B cell (primary cell): ENCODE measurements at regions not wholly inside any gene's neighbourhood (a gene's known extent, or its start where the extent isn't known, plus 50 kb on each side); places are given as distances from the start of the nearest gene placed in this dataset.
"Not testable (repeated sequence)": the region's sequence is repeated elsewhere in the genome, so short reads cannot be mapped to it uniquely, and the experiment has no call there.

Source experiments
- ATAC-seq: fragments of 200-7000 bp; cut with Tn5 transposase; one replicate; pipeline ENCODE4 v1.10.0; 2021; ENCODE audit warnings: low read depth, mild to moderate bottlenecking, moderate number of reproducible peaks, moderate library complexity
- CTCF ChIA-PET: fragments of 350-600 bp; sonication (Branson Sonifier 250); formaldehyde crosslinking; loops from one replicate; lab custom pipeline; 2021; ENCODE audit warnings: antibody characterized with exemption, inconsistent platforms; lab: Charles Lee
- POLR2A ChIA-PET: fragments of 350-600 bp; sonication (Branson Sonifier 250); formaldehyde crosslinking; loops from one replicate; lab custom pipeline; 2021; ENCODE audit warnings: antibody characterized with exemption; lab: Charles Lee
- DNase-seq: peaks from one replicate; pipeline ENCODE4 v3.0.0; 2013
- H2AFZ ChIP-seq: 2 replicates; pipeline ENCODE4 v1.6.1; 2012; ENCODE audit warnings: mild to moderate bottlenecking, low read depth, low read length; ENCODE audit not compliant: insufficient read depth, poor library complexity, severe bottlenecking
- H3K27ac ChIP-seq, 2 donors: 1 replicate in 1 of 2; 2 replicates in 1 of 2; pipeline ENCODE4 v1.5.1; 2012 to 2013; ENCODE audit warnings: low read length in 2 of 2, mild to moderate bottlenecking in 2 of 2, moderate library complexity in 1 of 2
- H3K27me3 ChIP-seq, 4 experiments: fragments of 200-600 bp in 1 of 4; sonication (generic) in 1 of 4; replicated peaks in 1 of 4; 1 replicate in 2 of 4; 2 replicates in 2 of 4; pipeline versions ENCODE4 v1.6.1 to v1.7.0; 2013 to 2016; ENCODE audit warnings: low read length in 3 of 4, mild to moderate bottlenecking in 2 of 4, mixed read lengths in 1 of 4, moderate library complexity in 1 of 4; ENCODE audit not compliant: insufficient read depth in 4 of 4, control insufficient read depth in 3 of 4; ENCODE audit errors: control extremely low read depth in 1 of 4
- H3K36me3 ChIP-seq, 2 experiments: replicated peaks in 1 of 2; 1 replicate in 1 of 2; 2 replicates in 1 of 2; pipeline versions ENCODE4 v1.6.1 to v1.7.1; 2013; ENCODE audit warnings: low read length in 1 of 2; ENCODE audit not compliant: insufficient read depth in 2 of 2, control insufficient read depth in 1 of 2; ENCODE audit errors: control extremely low read depth in 1 of 2, extremely low read depth in 1 of 2
- H3K4me1 ChIP-seq, 2 donors: fragments of 200-600 bp in 1 of 2; sonication (generic) in 1 of 2; 1 replicate in 1 of 2; 2 replicates in 1 of 2; pipeline versions ENCODE4 v1.5.1 to v1.6.1; 2013 to 2017; ENCODE audit warnings: low read length in 2 of 2; ENCODE audit not compliant: control insufficient read depth in 2 of 2, insufficient read depth in 2 of 2
- H3K4me2 ChIP-seq: replicated peaks from 2 replicates; pipeline ENCODE3; 2012; ENCODE audit warnings: mild to moderate bottlenecking, low read depth, low read length; ENCODE audit not compliant: poor library complexity, severe bottlenecking
- H3K4me3 ChIP-seq, 5 experiments: fragments of 200-600 bp in 1 of 5; sonication (generic) in 1 of 5; 1 replicate in 3 of 5; 2 replicates in 2 of 5; pipeline versions ENCODE4 v1.5.1 to v1.7.0; 2011 to 2016; ENCODE audit warnings: low read length in 4 of 5, mild to moderate bottlenecking in 4 of 5, low read depth in 2 of 5, control low read depth in 1 of 5, moderate library complexity in 1 of 5; ENCODE audit not compliant: insufficient read depth in 1 of 5; ENCODE audit errors: control extremely low read depth in 1 of 5, extremely low read depth in 1 of 5
- H3K79me2 ChIP-seq: fragments of 200-600 bp; sonication (generic); one replicate; pipeline ENCODE4 v1.6.0; 2016; ENCODE audit warnings: low read length; ENCODE audit not compliant: control insufficient read depth, insufficient read depth
- H3K9ac ChIP-seq: fragments of 200-600 bp; sonication (generic); 2 replicates; pipeline ENCODE4 v1.6.1; 2017; ENCODE audit warnings: mild to moderate bottlenecking, low read length, moderate library complexity
- H3K9me3 ChIP-seq, 3 donors: one replicate each; pipeline versions ENCODE4 v1.6.1 to v1.7.1; 2013; ENCODE audit warnings: low read length in 2 of 3; ENCODE audit not compliant: control insufficient read depth in 2 of 3, insufficient read depth in 1 of 3; ENCODE audit errors: control extremely low read depth in 1 of 3
- H4K20me1 ChIP-seq: 2 replicates; pipeline ENCODE4 v1.6.0; 2012; ENCODE audit warnings: mild to moderate bottlenecking, low read length; ENCODE audit not compliant: insufficient read depth, control insufficient read depth, poor library complexity, severe bottlenecking
- H3K27ac Mint-ChIP-seq: one replicate; pipeline ENCODE4 v1.8.0; 2021; ENCODE audit warnings: mixed read lengths
- H3K27me3 Mint-ChIP-seq: one replicate; pipeline ENCODE4 v1.8.0; 2021; ENCODE audit warnings: mixed read lengths
- H3K4me1 Mint-ChIP-seq: one replicate; pipeline ENCODE4 v1.8.0; 2021; ENCODE audit warnings: mixed read lengths
- H3K4me3 Mint-ChIP-seq: one replicate; pipeline ENCODE4 v1.8.0; 2021; ENCODE audit warnings: mixed read lengths
- H3K9me3 Mint-ChIP-seq: one replicate; pipeline ENCODE4 v1.8.0; 2022; ENCODE audit warnings: mixed read lengths; ENCODE audit not compliant: insufficient read depth
- CTCF ChIP-seq: fragments of 200-600 bp; IDR thresholded peaks from one replicate; pipeline ENCODE4 v1.8.0; 2022; ENCODE audit warnings: antibody characterized with exemption, mild to moderate bottlenecking
- EZH2 ChIP-seq: IDR thresholded peaks from 2 replicates; pipeline ENCODE4 v1.6.1; 2012; ENCODE audit warnings: borderline replicate concordance, low read depth, mild to moderate bottlenecking, moderate library complexity, low read length; ENCODE audit not compliant: insufficient read depth, poor library complexity, severe bottlenecking
- WGBS: methylation state at CpG from one replicate; pipeline ENCODE4 v1.1.5; 2013; ENCODE audit warnings: missing lambda C conversion rate; ENCODE audit not compliant: insufficient coverage; 5-methylcytosine and 5-hydroxymethylcytosine counted together
- intact Hi-C: fragments of 100-400 bp; cut with micrococcal nuclease; formaldehyde crosslinking; loops from one replicate; pipeline ENCODE4 v1.10.0; 2022

DNA sequence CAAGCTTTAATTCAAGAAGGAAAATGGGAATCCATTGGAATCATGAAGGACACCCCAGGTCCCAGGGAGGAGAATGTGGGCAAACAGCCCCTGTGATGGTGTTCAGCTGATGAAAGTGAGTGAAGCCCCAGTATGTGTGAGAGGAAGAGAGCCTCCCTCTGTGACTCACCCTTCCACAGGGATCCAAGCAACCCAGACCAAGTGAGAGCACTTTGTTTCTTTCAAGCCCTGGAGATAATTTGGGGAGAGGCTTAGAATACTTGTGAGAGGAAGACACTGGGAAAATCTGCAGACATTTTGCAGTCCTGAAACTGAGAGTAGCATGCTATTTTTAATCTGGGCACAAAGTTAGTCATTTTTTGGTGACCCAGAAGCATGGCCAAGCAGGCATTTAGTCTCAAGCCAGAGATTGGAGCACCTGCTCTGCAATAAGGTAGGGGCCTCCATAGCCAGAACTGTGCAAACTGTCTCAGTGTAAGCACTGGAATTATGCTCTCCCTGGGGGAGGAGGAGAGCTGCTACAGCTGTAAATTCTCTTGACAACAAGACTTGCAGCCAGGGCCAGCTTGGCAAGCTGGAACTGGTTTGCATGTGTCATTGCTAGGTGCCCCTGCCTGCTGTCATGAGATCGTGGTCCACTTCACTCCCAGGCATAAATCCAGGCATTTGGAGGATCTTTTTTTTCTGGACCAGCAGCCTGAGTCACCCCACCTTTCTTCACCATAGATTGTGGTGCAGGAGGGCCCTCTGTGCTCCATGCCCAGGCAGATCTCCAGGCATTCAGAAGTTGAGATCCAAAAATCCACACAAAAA lies 537.8 kb upstream of the DPPA4 start:
- H3K9me3 ChIP-seq = peaks cover 0 to 5% (median 1%) of the 10 kb centered on the region in 3 donors
- no peaks in the 10 kb centered on the region for H3K79me2 ChIP-seq
- TF ChIP-seq EZH2 (no peak), CTCF (no peak)
- no peak overlapping the region for H3K27ac Mint-ChIP-seq
- CTCF ChIA-PET = no interaction called here
- POLR2A ChIA-PET = no interaction called here
- no peak overlapping the region for H3K4me3 Mint-ChIP-seq
- H3K4me3 ChIP-seq = no peak overlapping the region
- WGBS = no CpG with 5 or more reads among the region's 1 CpG
- intact Hi-C loops = no loop called here
- H3K27me3 ChIP-seq = no peaks in the 10 kb centered on the region
- ATAC-seq (no peak), DNase-seq (no peak)
- no peaks in the 10 kb centered on the region for H3K4me1 Mint-ChIP-seq
- no peaks in the 10 kb centered on the region for H4K20me1 ChIP-seq
- no peak overlapping the region for H3K4me2 ChIP-seq
- H3K9ac ChIP-seq = no peak overlapping the region
- peaks cover 6% of the 10 kb centered on the region for H3K9me3 Mint-ChIP-seq
- no peaks in the 10 kb centered on the region for H3K27me3 Mint-ChIP-seq
- no peak overlapping the region for H2AFZ ChIP-seq
- H3K4me1 ChIP-seq = no peaks in the 10 kb centered on the region
- H3K36me3 ChIP-seq = no peaks in the 10 kb centered on the region
- no peak overlapping the region for H3K27ac ChIP-seq

GRCh38 chr3:109877616-109878015 lies 540.3 kb upstream of the DPPA4 start:
- H3K79me2 ChIP-seq, CTCF ChIA-PET, H3K4me1 ChIP-seq, H3K27me3 Mint-ChIP-seq, ATAC-seq, H2AFZ ChIP-seq, DNase-seq, H3K36me3 ChIP-seq, POLR2A ChIA-PET, H3K4me2 ChIP-seq, H3K4me3 Mint-ChIP-seq, H4K20me1 ChIP-seq, H3K27ac Mint-ChIP-seq, H3K9me3 Mint-ChIP-seq, H3K9me3 ChIP-seq, H3K4me1 Mint-ChIP-seq, intact Hi-C loops, H3K9ac ChIP-seq, H3K4me3 ChIP-seq, H3K27ac ChIP-seq, H3K27me3 ChIP-seq: not testable (repeated sequence)
- WGBS = 88% methylated on average over 1 of the region's 2 CpGs
